ENCODE measurements at regions not wholly inside any gene's neighbourhood (a gene's known extent, or its start where the extent isn't known, plus 50 kb on each side); places are given as distances from the start of the nearest gene placed in this dataset.

- no peak for TF ChIP-seq ZNF622 (IDR thresholded peaks at IDR 0.05)
- 0% methylated on average over 1 of the region's 1 CpG for WGBS (ENCODE audit: insufficient coverage, insufficient replicate concordance, low lambda C conversion rate, missing lambda C conversion rate)
These were observed 165.1 kb downstream of the GPAT3 start for GRCh38 chr4:83701041-83701440.

GRCh38 chr4:83699358-83699757, 163.4 kb downstream of the GPAT3 start:
- H3K9ac ChIP-seq (ENCODE audit: control insufficient read depth, insufficient read depth, low read length), result no peak overlapping the region
- ATAC-seq (no peak), DNase-seq (ENCODE audit: low read depth, low spot score) (no peak), FAIRE-seq (no peak)
- no peak overlapping the region for H3K4me2 ChIP-seq (ENCODE audit: control insufficient read depth, insufficient read depth)
- no peaks in the 10 kb centered on the region for H3K36me3 ChIP-seq (ENCODE audit: control insufficient read depth in 2 of 2, insufficient read depth in 2 of 2, low read length in 1 of 2)
- no peaks in the 10 kb centered on the region for H4K20me1 ChIP-seq (ENCODE audit: control insufficient read depth, insufficient read depth)
- intact Hi-C loops (cut with micrococcal nuclease; ENCODE audit: unreplicated experiment) (no loop called here), in situ Hi-C loops (cut with MboI) (no loop called here)
- H3K27me3 ChIP-seq (replicated peaks in 1 of 2; ENCODE audit: control insufficient read depth in 2 of 2, insufficient read depth in 2 of 2, low read length in 1 of 2), result no peaks in the 10 kb centered on the region
- ChIA-PET CTCF (no interaction called here), SMC1A (ENCODE audit: uncharacterized antibody, unreplicated experiment) (no interaction called here), RAD21 (ENCODE audit: unreplicated experiment) (no interaction called here), POLR2A (no interaction called here)
- H3K4me3 ChIP-seq, result no peak overlapping the region
- no peak overlapping the region for H2AFZ ChIP-seq (ENCODE audit: control insufficient read depth, low read depth, low read length)
- no peaks in the 10 kb centered on the region for H3K9me3 ChIP-seq (replicated peaks; ENCODE audit: control insufficient read depth, insufficient read depth, low read length)
- TF ChIP-seq, protein P1, sequence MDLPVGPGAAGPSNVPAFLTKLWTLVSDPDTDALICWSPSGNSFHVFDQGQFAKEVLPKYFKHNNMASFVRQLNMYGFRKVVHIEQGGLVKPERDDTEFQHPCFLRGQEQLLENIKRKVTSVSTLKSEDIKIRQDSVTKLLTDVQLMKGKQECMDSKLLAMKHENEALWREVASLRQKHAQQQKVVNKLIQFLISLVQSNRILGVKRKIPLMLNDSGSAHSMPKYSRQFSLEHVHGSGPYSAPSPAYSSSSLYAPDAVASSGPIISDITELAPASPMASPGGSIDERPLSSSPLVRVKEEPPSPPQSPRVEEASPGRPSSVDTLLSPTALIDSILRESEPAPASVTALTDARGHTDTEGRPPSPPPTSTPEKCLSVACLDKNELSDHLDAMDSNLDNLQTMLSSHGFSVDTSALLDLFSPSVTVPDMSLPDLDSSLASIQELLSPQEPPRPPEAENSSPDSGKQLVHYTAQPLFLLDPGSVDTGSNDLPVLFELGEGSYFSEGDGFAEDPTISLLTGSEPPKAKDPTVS (IDR thresholded peaks at IDR 0.05; ENCODE audit: low read depth, low read length), result no peak
- TF ChIP-seq CBFB (IDR thresholded peaks at IDR 0.05; ENCODE audit: low read depth), result no peak
- TF ChIP-seq TARDBP (IDR thresholded peaks at IDR 0.05; ENCODE audit: borderline replicate concordance), result no peak
- H3K27ac ChIP-seq (ENCODE audit: control insufficient read depth, insufficient read depth), result no peak overlapping the region
- 0% methylated on average over 1 of the region's 1 CpG for WGBS (ENCODE audit: insufficient coverage, insufficient replicate concordance, low lambda C conversion rate, missing lambda C conversion rate)
- H3K79me2 ChIP-seq (ENCODE audit: control insufficient read depth, insufficient read depth, low read length), result no peaks in the 10 kb centered on the region
- no peaks in the 10 kb centered on the region for H3K4me1 ChIP-seq (ENCODE audit: control insufficient read depth, insufficient read depth, low read length)
- no TSS peak for BruUV-seq (replicated peaks)

More at GRCh38 chr4:83701041-83701440, 165.1 kb downstream of the GPAT3 start:
- no peak for ATAC-seq
- H3K4me3 ChIP-seq, result no peak overlapping the region
- no peaks in the 10 kb centered on the region for H3K4me1 ChIP-seq (ENCODE audit: control insufficient read depth, insufficient read depth, low read length)
- in situ Hi-C loops (cut with MboI) (no loop called here), intact Hi-C loops (cut with micrococcal nuclease; ENCODE audit: unreplicated experiment) (no loop called here)
- no peak for FAIRE-seq
- no peak overlapping the region for H3K27ac ChIP-seq (ENCODE audit: control insufficient read depth, insufficient read depth)
- POLR2A ChIA-PET, result no interaction called here
- RAD21 ChIA-PET (ENCODE audit: unreplicated experiment), result no interaction called here
- no peak overlapping the region for H3K4me2 ChIP-seq (ENCODE audit: control insufficient read depth, insufficient read depth)
- no peak overlapping the region for H2AFZ ChIP-seq (ENCODE audit: control insufficient read depth, low read depth, low read length)
- H3K9me3 ChIP-seq (replicated peaks; ENCODE audit: control insufficient read depth, insufficient read depth, low read length), result no peaks in the 10 kb centered on the region
- H3K79me2 ChIP-seq (ENCODE audit: control insufficient read depth, insufficient read depth, low read length), result no peaks in the 10 kb centered on the region
- no peaks in the 10 kb centered on the region for H3K36me3 ChIP-seq (ENCODE audit: control insufficient read depth in 2 of 2, insufficient read depth in 2 of 2, low read length in 1 of 2)
- no peaks in the 10 kb centered on the region for H4K20me1 ChIP-seq (ENCODE audit: control insufficient read depth, insufficient read depth)
- no peaks in the 10 kb centered on the region for H3K27me3 ChIP-seq (replicated peaks in 1 of 2; ENCODE audit: control insufficient read depth in 2 of 2, insufficient read depth in 2 of 2, low read length in 1 of 2)
- CTCF ChIA-PET, result no interaction called here
- no peak overlapping the region for H3K9ac ChIP-seq (ENCODE audit: control insufficient read depth, insufficient read depth, low read length)
- DNase-seq (ENCODE audit: low read depth, low spot score), result no peak
- no TSS peak for BruUV-seq (replicated peaks)
- SMC1A ChIA-PET (ENCODE audit: uncharacterized antibody, unreplicated experiment), result no interaction called here
